GM10248 (cell line): ENCODE measurements at regions not wholly inside any gene's neighbourhood (a gene's known extent, or its start where the extent isn't known, plus 50 kb on each side); places are given as distances from the start of the nearest gene placed in this dataset.

Experiments
- CTCF ChIA-PET: fragments of 300-600 bp; sonication (Branson Sonifier 250); formaldehyde crosslinking; extraction: SDS; loops from one replicate; lab custom pipeline; 2021; ENCODE audit warnings: antibody characterized with exemption; lab: Yijun Ruan, JAX
- POLR2A ChIA-PET: fragments of 350-650 bp; sonication (Branson Sonifier 250); formaldehyde crosslinking; extraction: SDS; loops from one replicate; lab custom pipeline; 2020; ENCODE audit warnings: antibody characterized with exemption; lab: Yijun Ruan, JAX
- DNase-seq: peaks from one replicate; pipeline ENCODE4 v3.0.0; 2012; ENCODE audit errors: extremely low spot score
- CTCF ChIP-seq: IDR thresholded peaks from 2 replicates; pipeline ENCODE4 v1.5.1; 2012; ENCODE audit warnings: mild to moderate bottlenecking, low read depth; ENCODE audit errors: extremely low read depth, missing control alignments, control extremely low read depth

GRCh38 chr13:31435536-31435935, 235.8 kb downstream of the B3GLCT start:
- ChIA-PET POLR2A (no interaction called here), CTCF (interaction anchor here (1.2 kb wide), 1 partner anchor 21 kb away, joined by 3 read pairs; no protein-coding TSS in a partner anchor)
- TF ChIP-seq CTCF = no peak
- no peak for DNase-seq

GRCh38 chr13:31436478-31436877, 236.7 kb downstream of the B3GLCT start:
- ChIA-PET CTCF (no interaction called here), POLR2A (no interaction called here)
- DNase-seq = no peak
- TF ChIP-seq CTCF = no peak

- ChIA-PET CTCF (interaction anchor here (1.3 to 2.2 kb wide), 4 partner anchors 10 to 202 kb away, joined by 3 to 8 read pairs (median 5); no protein-coding TSS in a partner anchor), POLR2A (no interaction called here)
- DNase-seq = no peak
- TF ChIP-seq CTCF = no peak
These were observed 238.2 kb downstream of the B3GLCT start for GRCh38 chr13:31437975-31438374.

- no peak for TF ChIP-seq CTCF
- CTCF ChIA-PET = no interaction called here
- POLR2A ChIA-PET = no interaction called here
- DNase-seq = no peak
These were observed 240.4 kb downstream of the B3GLCT start for GRCh38 chr13:31440132-31440531.

- DNase-seq = no peak
- POLR2A ChIA-PET = no interaction called here
- no peak for TF ChIP-seq CTCF
- CTCF ChIA-PET = interaction anchor here (1.2 to 1.4 kb wide), 3 partner anchors 8 to 21 kb away, joined by 3 to 8 read pairs (median 4); no protein-coding TSS in a partner anchor
These were observed 242.2 kb downstream of the B3GLCT start for GRCh38 chr13:31441800-31442510.

- CTCF ChIA-PET = interaction anchor here (1.2 to 1.4 kb wide), 3 partner anchors 9 to 20 kb away, joined by 3 to 8 read pairs (median 4); no protein-coding TSS in a partner anchor
- DNase-seq = no peak
- POLR2A ChIA-PET = no interaction called here
- no peak for TF ChIP-seq CTCF
These were observed 242.8 kb downstream of the B3GLCT start for GRCh38 chr13:31442571-31442970.
